WTC11 (cell line): ENCODE measurements at regions not wholly inside any gene's neighbourhood (a gene's known extent, or its start where the extent isn't known, plus 50 kb on each side); places are given as distances from the start of the nearest gene placed in this dataset.
A peak's percentile ranks its signal among the peaks of the same experiment; 100 is the strongest.

ENCODE experiments used
- ATAC-seq: fragments of 200-7000 bp; cut with Tn5 transposase; 2 replicates; pipeline ENCODE4 v1.10.0; 2021; ENCODE audit warnings: mild to moderate bottlenecking, moderate library complexity
- CTCF ChIA-PET: fragments of 300-600 bp; sonication (Branson Sonifier 250); formaldehyde crosslinking; loops from one replicate; lab custom pipeline; 2021; ENCODE audit warnings: antibody characterized with exemption; lab: Charles Lee
- POLR2A ChIA-PET: fragments of 350-600 bp; sonication (Branson Sonifier 250); formaldehyde crosslinking; loops from one replicate; lab custom pipeline; 2021; ENCODE audit warnings: antibody characterized with exemption; lab: Charles Lee
- DNase-seq: peaks from one replicate; pipeline ENCODE4 v3.0.0; 2021; ENCODE audit warnings: low spot score
- H3K27ac Mint-ChIP-seq: 2 replicates; pipeline ENCODE4 v1.8.0; 2021; ENCODE audit warnings: mixed read lengths
- H3K27me3 Mint-ChIP-seq: 2 replicates; pipeline ENCODE4 v1.8.0; 2021; ENCODE audit warnings: low read depth, mild to moderate bottlenecking, moderate library complexity, mixed read lengths
- H3K36me3 Mint-ChIP-seq: 2 replicates; pipeline ENCODE4 v1.8.0; 2021; ENCODE audit warnings: mixed read lengths
- H3K4me1 Mint-ChIP-seq: 2 replicates; pipeline ENCODE4 v1.8.0; 2022; ENCODE audit warnings: mixed read lengths
- H3K4me3 Mint-ChIP-seq: 2 replicates; pipeline ENCODE4 v1.8.0; 2021; ENCODE audit warnings: mild to moderate bottlenecking, moderate library complexity, mixed read lengths
- H3K9me3 Mint-ChIP-seq: 2 replicates; pipeline ENCODE4 v1.8.0; 2021; ENCODE audit warnings: mixed read lengths
- ATF2 ChIP-seq: sonication (generic); formaldehyde crosslinking; IDR thresholded peaks from 2 replicates; pipeline ENCODE4 v1.8.1; 2022; ENCODE audit warnings: low read depth, missing genetic modification reagents, borderline replicate concordance
- CDX4 ChIP-seq: fragments of 250-450 bp; sonication (Bioruptor Pico); IDR thresholded peaks from 2 replicates; pipeline ENCODE4 v1.9.0; 2021; ENCODE audit warnings: moderate library complexity, mild to moderate bottlenecking, inconsistent platforms, borderline replicate concordance
- E2F1 ChIP-seq: sonication (generic); formaldehyde crosslinking; IDR thresholded peaks from 2 replicates; pipeline ENCODE4 v1.8.0; 2022; ENCODE audit warnings: mild to moderate bottlenecking, missing genetic modification reagents
- E2F4 ChIP-seq: sonication (generic); formaldehyde crosslinking; IDR thresholded peaks from 2 replicates; pipeline ENCODE4 v1.8.1; 2022; ENCODE audit warnings: low read depth, mild to moderate bottlenecking, moderate library complexity, missing genetic modification reagents, borderline replicate concordance
- ELF4 ChIP-seq: sonication (generic); formaldehyde crosslinking; IDR thresholded peaks from 2 replicates; pipeline ENCODE4 v1.8.1; 2022; ENCODE audit warnings: low read depth, mild to moderate bottlenecking, moderate library complexity, missing genetic modification reagents
- ERG ChIP-seq: fragments of 250-450 bp; sonication (Bioruptor Pico); IDR thresholded peaks from 2 replicates; pipeline ENCODE4 v1.8.0; 2021; ENCODE audit warnings: mild to moderate bottlenecking
- NFE2L1 ChIP-seq: sonication (generic); formaldehyde crosslinking; IDR thresholded peaks from 2 replicates; pipeline ENCODE4 v1.8.1; 2023; ENCODE audit warnings: missing genetic modification reagents
- NFYB ChIP-seq: sonication (generic); formaldehyde crosslinking; conservative IDR thresholded peaks from 2 replicates; pipeline ENCODE4 v1.8.0; 2022; ENCODE audit warnings: low read depth, missing genetic modification reagents
- NR2C2 ChIP-seq: sonication (generic); formaldehyde crosslinking; IDR thresholded peaks from 2 replicates; pipeline ENCODE4 v1.8.0; 2022; ENCODE audit warnings: mild to moderate bottlenecking, missing genetic modification reagents
- RELA ChIP-seq: sonication (generic); formaldehyde crosslinking; IDR thresholded peaks from 2 replicates; pipeline ENCODE4 v1.8.1; 2022; ENCODE audit warnings: missing genetic modification reagents, mild to moderate bottlenecking, borderline replicate concordance
- SMAD4 ChIP-seq: sonication (generic); formaldehyde crosslinking; IDR thresholded peaks from 2 replicates; pipeline ENCODE4 v1.8.0; 2022; ENCODE audit warnings: mild to moderate bottlenecking, missing genetic modification reagents
- TCF7 ChIP-seq: sonication (generic); formaldehyde crosslinking; IDR thresholded peaks from 2 replicates; pipeline ENCODE4 v1.8.0; 2022; ENCODE audit warnings: mild to moderate bottlenecking, low read depth, missing genetic modification reagents, moderate library complexity
- TEAD1 ChIP-seq: sonication (generic); formaldehyde crosslinking; IDR thresholded peaks from 2 replicates; pipeline ENCODE4 v1.8.0; 2022; ENCODE audit warnings: mild to moderate bottlenecking, missing genetic modification reagents
- ZNF121 ChIP-seq: sonication (generic); formaldehyde crosslinking; IDR thresholded peaks from 2 replicates; pipeline ENCODE4 v1.8.0; 2023; ENCODE audit warnings: missing genetic modification reagents
- ZNF219 ChIP-seq: sonication (generic); formaldehyde crosslinking; IDR thresholded peaks from 2 replicates; pipeline ENCODE4 v1.8.0; 2023; ENCODE audit warnings: missing genetic modification reagents, mild to moderate bottlenecking, borderline replicate concordance
- ZNF423 ChIP-seq: fragments of 250-450 bp; sonication (Bioruptor Pico); IDR thresholded peaks from 2 replicates; pipeline ENCODE4 v2.1.2; 2022; ENCODE audit warnings: mild to moderate bottlenecking, moderate library complexity
- TF ChIP-seq, protein P1 (sequence below): sonication (generic); formaldehyde crosslinking; IDR thresholded peaks from 2 replicates; pipeline ENCODE4 v1.8.0; 2022; ENCODE audit warnings: mild to moderate bottlenecking, missing genetic modification reagents

DNA sequence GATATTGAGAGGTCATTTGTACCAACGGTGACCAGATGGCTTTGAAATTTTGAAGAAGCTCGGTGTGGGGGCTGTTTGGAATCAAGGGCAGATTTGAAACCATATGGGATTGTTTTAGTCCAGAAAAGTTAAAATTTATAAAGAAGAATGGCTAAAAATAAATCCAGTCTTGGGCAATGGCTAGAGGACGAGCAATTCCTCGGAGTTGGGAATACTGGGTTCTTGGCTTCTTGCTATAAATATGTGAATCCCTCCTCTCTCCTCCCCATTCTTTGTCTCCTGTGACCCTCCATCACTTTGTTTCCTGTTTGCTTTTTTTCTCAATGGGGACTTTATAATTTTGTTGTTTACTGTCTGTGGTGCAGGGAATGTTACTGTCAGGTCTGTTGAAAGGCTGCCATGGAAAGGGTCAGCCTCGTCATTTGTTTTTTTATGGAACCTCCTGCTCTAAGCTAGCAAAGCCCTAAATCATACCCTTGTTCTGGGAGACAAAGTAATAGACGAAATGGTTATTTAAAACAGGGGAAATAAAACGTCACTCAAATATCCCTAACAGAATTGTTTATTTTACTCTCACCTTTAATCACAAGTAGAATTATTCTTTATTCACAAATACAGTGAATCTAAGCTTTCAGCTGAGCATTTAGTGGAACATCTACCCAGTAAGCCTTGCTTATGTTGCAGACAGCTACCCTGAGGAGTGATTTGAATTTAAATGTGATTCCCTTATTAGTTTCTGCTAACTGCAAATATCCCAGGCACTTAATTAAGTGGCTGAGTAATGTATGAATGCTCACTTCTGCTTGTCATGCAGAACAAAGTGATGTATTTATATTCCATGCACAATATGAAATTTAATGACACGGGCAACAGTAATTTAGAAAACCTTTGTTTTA, 273.1 kb upstream of the NOVA1 start:
- TF ChIP-seq E2F1 (CRISPR knock-in tag) (no peak), ZNF219 (CRISPR knock-in tag) (no peak), TEAD1 (no peak), SMAD4 (CRISPR knock-in tag) (no peak), ATF2 (no peak), NR2C2 (CRISPR knock-in tag) (no peak), RELA (CRISPR knock-in tag) (no peak), E2F4 (CRISPR knock-in tag) (no peak), NFYB (no peak), TCF7 (no peak), ERG (no peak), NFE2L1 (no peak), ELF4 (CRISPR knock-in tag) (no peak), ZNF121 (CRISPR knock-in tag) (no peak), CDX4 (no peak), ZNF423 (CRISPR knock-in tag) (no peak)
- TF ChIP-seq, protein P1, sequence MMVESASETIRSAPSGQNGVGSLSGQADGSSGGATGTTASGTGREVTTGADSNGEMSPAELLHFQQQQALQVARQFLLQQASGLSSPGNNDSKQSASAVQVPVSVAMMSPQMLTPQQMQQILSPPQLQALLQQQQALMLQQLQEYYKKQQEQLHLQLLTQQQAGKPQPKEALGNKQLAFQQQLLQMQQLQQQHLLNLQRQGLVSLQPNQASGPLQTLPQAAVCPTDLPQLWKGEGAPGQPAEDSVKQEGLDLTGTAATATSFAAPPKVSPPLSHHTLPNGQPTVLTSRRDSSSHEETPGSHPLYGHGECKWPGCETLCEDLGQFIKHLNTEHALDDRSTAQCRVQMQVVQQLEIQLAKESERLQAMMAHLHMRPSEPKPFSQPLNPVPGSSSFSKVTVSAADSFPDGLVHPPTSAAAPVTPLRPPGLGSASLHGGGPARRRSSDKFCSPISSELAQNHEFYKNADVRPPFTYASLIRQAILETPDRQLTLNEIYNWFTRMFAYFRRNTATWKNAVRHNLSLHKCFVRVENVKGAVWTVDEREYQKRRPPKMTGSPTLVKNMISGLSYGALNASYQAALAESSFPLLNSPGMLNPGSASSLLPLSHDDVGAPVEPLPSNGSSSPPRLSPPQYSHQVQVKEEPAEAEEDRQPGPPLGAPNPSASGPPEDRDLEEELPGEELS (CRISPR knock-in tag): no peak
- TF ChIP-seq, all 79 proteins: peak for 0
- Mint-ChIP-seq H3K4me1 (peaks cover 45% of the 10 kb centered on the region), H3K4me3 (no peak overlapping the region), H3K36me3 (no peaks in the 10 kb centered on the region), H3K27ac (peak overlapping the region; percentile 63), H3K27me3 (no peaks in the 10 kb centered on the region), H3K9me3 (no peaks in the 10 kb centered on the region)
- no peak for DNase-seq
- POLR2A ChIA-PET: no interaction called here
- peak; percentile 49 for ATAC-seq
- CTCF ChIA-PET: no interaction called here
